Transverse colon (tissue), 4 donors: ENCODE measurements at regions not wholly inside any gene's neighbourhood (a gene's known extent, or its start where the extent isn't known, plus 50 kb on each side); places are given as distances from the start of the nearest gene placed in this dataset.

Experiments used
- DNase-seq: peaks from one replicate; pipeline ENCODE4 v3.0.0-alpha.2; 2019
- H3K27ac ChIP-seq, 4 donors: fragments of 200-600 bp; sonication (generic); 2 replicates each; pipeline ENCODE4 v1.5.1; 2016 to 2018; ENCODE audit warnings: inconsistent platforms in 4 of 4
- H3K27me3 ChIP-seq: fragments of 200-600 bp; sonication (generic); 2 replicates; pipeline ENCODE4 v1.5.1; 2017; ENCODE audit warnings: inconsistent platforms
- H3K36me3 ChIP-seq, 4 donors: fragments of 200-600 bp; sonication (generic); 2 replicates each; pipeline ENCODE4 v1.5.1; 2017 to 2019; ENCODE audit warnings: inconsistent platforms in 4 of 4
- H3K4me1 ChIP-seq, 4 donors: fragments of 200-600 bp; sonication (generic); 2 replicates each; pipeline ENCODE4 v1.5.1; 2017 to 2020; ENCODE audit warnings: inconsistent platforms in 4 of 4
- H3K4me3 ChIP-seq, 4 donors: fragments of 200-600 bp; sonication (generic); 1 replicate in 1 of 4; 2 replicates in 3 of 4; pipeline versions ENCODE4 v1.5.1 to v1.6.1; 2017 to 2019; ENCODE audit warnings: inconsistent platforms in 4 of 4
- H3K9me3 ChIP-seq, 2 donors: fragments of 200-600 bp; sonication (generic); 2 replicates each; pipeline ENCODE4 v1.5.1; 2017 to 2019; ENCODE audit warnings: inconsistent platforms in 2 of 2
- EP300 ChIP-seq: sonication (generic); formaldehyde crosslinking; IDR thresholded peaks from one replicate; pipeline ENCODE4 v1.6.1; 2017; ENCODE audit warnings: antibody characterized with exemption, low read depth
- POLR2A ChIP-seq: fragments of 450-650 bp; IDR thresholded peaks from one replicate; pipeline ENCODE4 v1.6.1; 2016; ENCODE audit warnings: antibody characterized with exemption, mild to moderate bottlenecking, moderate library complexity
- POLR2AphosphoS5 ChIP-seq, 3 donors: sonication (generic); formaldehyde crosslinking; IDR thresholded peaks; one replicate each; pipeline ENCODE4 v1.6.1; 2016; ENCODE audit warnings: antibody characterized with exemption in 3 of 3
- WGBS, 2 donors: methylation state at CpG; one replicate each; pipeline ENCODE4 v1.1.5; 2018; ENCODE audit warnings: low coverage in 1 of 2; 5-methylcytosine and 5-hydroxymethylcytosine counted together
- in situ Hi-C, 4 donors: fragments of 200-750 bp; cut with MboI; loops; one replicate each; pipeline versions ENCODE4 v1.15.0 to v1.15.1; 2017; ENCODE audit warnings: low sequenced_read_pairs in 3 of 4, low pct_ligation_motif_present in 1 of 4, low pct_unique_long_range_greater_than_20kb in 1 of 4
- intact Hi-C: fragments of 100-400 bp; cut with DNase I; formaldehyde crosslinking; loops from one replicate; pipeline ENCODE4 v1.15.1; 2023; ENCODE audit warnings: low total_unique reads
- TF ChIP-seq, protein P1 (sequence below), 5 experiments: fragments of 200-600 bp in 3 of 5; fragments of 450-650 bp in 2 of 5; sonication (generic) in 3 of 5; IDR thresholded peaks; 1 replicate in 2 of 5; 2 replicates in 3 of 5; pipeline ENCODE4 v1.5.1; 2016 to 2017; ENCODE audit warnings: antibody characterized with exemption in 5 of 5, inconsistent platforms in 3 of 5, mild to moderate bottlenecking in 2 of 5, moderate library complexity in 1 of 5

DNA sequence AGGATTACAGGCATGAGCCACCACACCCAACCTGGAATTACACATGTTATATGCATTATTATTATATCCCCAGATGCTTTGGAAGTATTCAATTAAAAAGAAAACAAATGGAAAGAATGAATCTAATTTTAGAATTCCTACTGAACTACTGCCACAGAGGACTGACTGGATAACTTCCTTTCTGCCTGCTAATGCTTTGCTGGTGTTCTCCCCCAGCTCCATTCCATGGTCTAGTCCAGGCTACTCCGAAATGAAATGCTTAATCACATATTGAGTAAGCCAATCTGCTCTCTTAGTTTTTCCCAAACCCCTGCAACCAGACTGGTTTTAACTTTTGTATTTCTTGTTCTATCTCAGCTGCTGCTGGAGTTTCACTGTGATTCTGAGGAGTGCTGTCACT, 519.1 kb downstream of the SOX11 start:
- WGBS, 2 donors: 74 to 80% methylated on average over 1 of the region's 1 CpG
- Histone ChIP-seq H3K4me3 (no peak overlapping the region), H3K27ac (no peak overlapping the region), H3K9me3 (no peaks in the 10 kb centered on the region), H3K27me3 (no peaks in the 10 kb centered on the region), H3K4me1 (peaks cover 0 to 11% (median 0%) of the 10 kb centered on the region in 4 donors), H3K36me3 (no peaks in the 10 kb centered on the region)
- TF ChIP-seq, protein P1, sequence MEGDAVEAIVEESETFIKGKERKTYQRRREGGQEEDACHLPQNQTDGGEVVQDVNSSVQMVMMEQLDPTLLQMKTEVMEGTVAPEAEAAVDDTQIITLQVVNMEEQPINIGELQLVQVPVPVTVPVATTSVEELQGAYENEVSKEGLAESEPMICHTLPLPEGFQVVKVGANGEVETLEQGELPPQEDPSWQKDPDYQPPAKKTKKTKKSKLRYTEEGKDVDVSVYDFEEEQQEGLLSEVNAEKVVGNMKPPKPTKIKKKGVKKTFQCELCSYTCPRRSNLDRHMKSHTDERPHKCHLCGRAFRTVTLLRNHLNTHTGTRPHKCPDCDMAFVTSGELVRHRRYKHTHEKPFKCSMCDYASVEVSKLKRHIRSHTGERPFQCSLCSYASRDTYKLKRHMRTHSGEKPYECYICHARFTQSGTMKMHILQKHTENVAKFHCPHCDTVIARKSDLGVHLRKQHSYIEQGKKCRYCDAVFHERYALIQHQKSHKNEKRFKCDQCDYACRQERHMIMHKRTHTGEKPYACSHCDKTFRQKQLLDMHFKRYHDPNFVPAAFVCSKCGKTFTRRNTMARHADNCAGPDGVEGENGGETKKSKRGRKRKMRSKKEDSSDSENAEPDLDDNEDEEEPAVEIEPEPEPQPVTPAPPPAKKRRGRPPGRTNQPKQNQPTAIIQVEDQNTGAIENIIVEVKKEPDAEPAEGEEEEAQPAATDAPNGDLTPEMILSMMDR (IDR thresholded peaks at IDR 0.05): no peak
- TF ChIP-seq EP300: no peak
- no peak for TF ChIP-seq POLR2AphosphoS5 (IDR thresholded peaks at IDR 0.05)
- TF ChIP-seq POLR2A: no peak
- intact Hi-C loops (loop anchor here (5.0 kb wide), 1 partner anchor 874 kb away; no protein-coding TSS in a partner anchor), in situ Hi-C loops (no loop called here)
- no peak for DNase-seq

DNA sequence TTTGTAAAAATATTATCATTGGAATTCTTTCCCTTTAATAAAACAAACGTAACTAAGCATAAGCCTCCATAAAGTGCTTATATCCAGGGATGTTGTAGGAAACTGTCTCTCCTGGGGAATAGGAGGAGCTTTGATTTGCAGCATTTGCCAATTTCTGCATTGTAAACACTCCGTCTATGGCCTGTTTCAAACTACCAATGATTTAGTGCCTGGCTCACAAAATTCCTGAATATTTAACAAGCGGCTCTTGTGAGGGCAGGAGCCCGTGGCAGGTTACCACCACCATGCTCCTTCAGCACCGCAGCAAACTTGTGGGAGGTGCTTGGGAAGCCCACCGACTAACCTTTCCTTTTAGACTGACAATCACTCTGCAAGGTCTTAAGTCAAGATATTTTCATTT, 520.3 kb downstream of the SOX11 start:
- in situ Hi-C loops: no loop called here
- H3K36me3 ChIP-seq: no peaks in the 10 kb centered on the region
- no peaks in the 10 kb centered on the region for H3K9me3 ChIP-seq
- H3K27ac ChIP-seq: no peak overlapping the region
- TF ChIP-seq POLR2A: no peak
- no peak for TF ChIP-seq POLR2AphosphoS5 (IDR thresholded peaks at IDR 0.05)
- TF ChIP-seq, protein P1 (IDR thresholded peaks at IDR 0.05): no peak
- no peak for TF ChIP-seq EP300
- H3K4me1 ChIP-seq: peaks cover 0 to 11% (median 0%) of the 10 kb centered on the region in 4 donors
- intact Hi-C loops: loop anchor here (5.0 kb wide), 1 partner anchor 875 kb away; no protein-coding TSS in a partner anchor
- DNase-seq: no peak
- H3K4me3 ChIP-seq: no peak overlapping the region
- WGBS, 2 donors: 63 to 81% methylated on average over 5 to 6 of the region's 6 CpGs
- H3K27me3 ChIP-seq: no peaks in the 10 kb centered on the region

DNA sequence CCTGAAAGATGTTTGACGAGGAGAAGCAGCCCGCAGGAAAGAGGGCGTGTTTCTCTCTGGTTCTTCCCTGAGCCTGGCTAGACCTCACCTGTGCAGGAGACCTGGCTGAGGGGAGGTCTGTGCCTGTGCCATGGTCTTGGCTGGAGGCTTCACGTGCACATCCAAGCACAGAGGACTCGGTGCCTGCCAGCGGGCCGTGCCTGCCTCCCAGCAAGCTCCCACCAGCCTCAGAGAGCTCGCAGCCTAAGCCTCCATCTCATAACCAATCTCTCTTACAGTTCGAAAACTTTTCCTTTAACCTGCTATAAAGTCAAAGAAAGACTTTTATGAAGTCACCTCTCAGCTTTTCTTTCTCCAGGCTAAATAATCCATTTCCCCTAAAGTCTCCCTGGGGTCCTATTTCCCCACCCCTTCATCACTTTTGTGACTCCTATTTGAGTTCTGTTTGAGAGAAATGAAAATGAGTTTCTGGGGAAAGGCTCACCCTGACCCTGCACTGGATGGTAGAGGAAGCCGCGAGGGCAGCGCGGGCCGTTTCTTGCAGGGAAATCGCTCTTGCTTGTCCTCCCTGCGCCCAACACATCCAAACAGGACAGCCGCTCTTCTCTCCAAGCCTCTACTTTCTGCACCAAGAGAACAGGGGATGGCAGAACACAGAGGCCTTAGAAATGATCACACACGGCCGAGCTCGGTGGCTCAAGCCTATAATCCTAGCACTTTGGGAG, 521.0 kb downstream of the SOX11 start:
- Histone ChIP-seq H3K4me3 (no peak overlapping the region), H3K36me3 (no peaks in the 10 kb centered on the region), H3K4me1 (peaks cover 0 to 11% (median 0%) of the 10 kb centered on the region in 4 donors), H3K27me3 (no peaks in the 10 kb centered on the region), H3K9me3 (no peaks in the 10 kb centered on the region), H3K27ac (no peak overlapping the region)
- TF ChIP-seq EP300 (no peak), POLR2A (no peak), POLR2AphosphoS5 (IDR thresholded peaks at IDR 0.05) (no peak)
- TF ChIP-seq, protein P1 (IDR thresholded peaks at IDR 0.05): no peak
- WGBS, 2 donors: 92 to 96% methylated on average over 5 to 20 of the region's 20 CpGs
- intact Hi-C loops: loop anchor here (5.0 kb wide), 1 partner anchor 876 kb away; no protein-coding TSS in a partner anchor
- no peak for DNase-seq
- in situ Hi-C loops: no loop called here

DNA sequence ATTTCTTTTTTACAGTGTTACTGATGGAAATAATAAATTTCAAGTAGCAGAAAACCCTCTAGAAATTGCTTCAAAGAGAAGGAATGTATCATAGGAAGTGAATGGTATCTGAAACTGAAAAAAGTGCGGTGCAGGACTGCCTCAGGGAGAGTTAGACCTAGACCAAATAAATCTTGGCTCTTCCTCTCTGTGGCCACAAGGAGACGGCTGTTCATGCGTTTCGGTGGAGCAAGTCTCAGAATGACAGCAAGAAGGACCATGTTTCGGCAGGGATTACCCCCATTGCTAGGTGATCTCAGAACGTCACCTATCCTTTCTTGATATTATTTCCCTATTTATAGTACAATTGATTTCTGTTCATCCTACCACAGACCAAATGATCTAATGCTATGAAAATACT, 522.3 kb downstream of the SOX11 start:
- DNase-seq: no peak
- no peak overlapping the region for H3K27ac ChIP-seq
- no peaks in the 10 kb centered on the region for H3K9me3 ChIP-seq
- intact Hi-C loops: loop anchor here (5.0 kb wide), 1 partner anchor 877 kb away; no protein-coding TSS in a partner anchor
- H3K4me1 ChIP-seq: peaks cover 0 to 5% (median 0%) of the 10 kb centered on the region in 4 donors
- TF ChIP-seq EP300 (no peak), POLR2A (no peak), POLR2AphosphoS5 (IDR thresholded peaks at IDR 0.05) (no peak)
- TF ChIP-seq, protein P1 (IDR thresholded peaks at IDR 0.05): no peak
- WGBS, 2 donors: 76 to 100% methylated on average over 2 to 6 of the region's 6 CpGs
- H3K36me3 ChIP-seq: no peaks in the 10 kb centered on the region
- H3K4me3 ChIP-seq: no peak overlapping the region
- no peaks in the 10 kb centered on the region for H3K27me3 ChIP-seq
- in situ Hi-C loops: no loop called here
